Small intestine (tissue), 7 donors: ENCODE measurements at regions not wholly inside any gene's neighbourhood (a gene's known extent, or its start where the extent isn't known, plus 50 kb on each side); places are given as distances from the start of the nearest gene placed in this dataset.
"Not testable (repeated sequence)": the region's sequence is repeated elsewhere in the genome, so short reads cannot be mapped to it uniquely, and the experiment has no call there.

ENCODE experiments used
- DNase-seq, 2 donors: peaks; one replicate each; pipeline versions ENCODE4 v3.0.0 to v3.0.0-alpha.2; 2013
- FAIRE-seq: peaks from 2 replicates; lab custom pipeline; 2012; peaks lifted over from hg19 to GRCh38; lab: Jason Lieb, UNC
- H3K27ac ChIP-seq, 3 donors: one replicate each; pipeline ENCODE4 v1.5.1; 2013; ENCODE audit warnings: low read length in 2 of 3, mild to moderate bottlenecking in 2 of 3, control low read depth in 1 of 3, inconsistent platforms in 1 of 3, low read depth in 1 of 3, moderate library complexity in 1 of 3
- H3K27me3 ChIP-seq, 3 donors: one replicate each; pipeline ENCODE4 v1.6.1; 2013; ENCODE audit warnings: low read length in 3 of 3, inconsistent platforms in 1 of 3; ENCODE audit not compliant: control insufficient read depth in 3 of 3, insufficient read depth in 3 of 3
- H3K36me3 ChIP-seq, 3 donors: one replicate each; pipeline ENCODE4 v1.6.1; 2013; ENCODE audit warnings: low read length in 3 of 3, inconsistent platforms in 1 of 3, low read depth in 1 of 3, mild to moderate bottlenecking in 1 of 3, moderate library complexity in 1 of 3; ENCODE audit not compliant: control insufficient read depth in 3 of 3, insufficient read depth in 2 of 3
- H3K4me1 ChIP-seq, 3 donors: one replicate each; pipeline ENCODE4 v1.6.1; 2013; ENCODE audit warnings: low read length in 2 of 3, inconsistent platforms in 1 of 3, low read depth in 1 of 3, mild to moderate bottlenecking in 1 of 3, moderate library complexity in 1 of 3; ENCODE audit not compliant: control insufficient read depth in 3 of 3, insufficient read depth in 2 of 3
- H3K4me3 ChIP-seq, 3 donors: one replicate each; pipeline ENCODE4 v1.5.1; 2013; ENCODE audit warnings: low read length in 3 of 3, control low read depth in 1 of 3, inconsistent platforms in 1 of 3, low read depth in 1 of 3, mild to moderate bottlenecking in 1 of 3, moderate library complexity in 1 of 3
- H3K9me3 ChIP-seq, 2 donors: one replicate each; pipeline ENCODE4 v1.6.1; 2013; ENCODE audit warnings: low read depth in 1 of 2, low read length in 1 of 2; ENCODE audit not compliant: control insufficient read depth in 2 of 2, insufficient read depth in 1 of 2
- WGBS, 3 donors: extraction: QIAGEN DNeasy Blood & Tissue Kit; methylation state at CpG; one replicate each; pipeline ENCODE4 v1.1.7; 2013; 5-methylcytosine and 5-hydroxymethylcytosine counted together
- donor health status: healthy with polysubstance abuse.
- donor health status: control.
- donor health status: control.
- donor health status: Bipolar disorder and iron deficiency.
- donor health status: healthy.

- H3K9me3 ChIP-seq, FAIRE-seq, H3K27ac ChIP-seq, H3K4me3 ChIP-seq, H3K36me3 ChIP-seq, H3K4me1 ChIP-seq, DNase-seq, H3K27me3 ChIP-seq: not testable (repeated sequence)
- WGBS, 3 donors: 85 to 90% (median 90%) methylated on average over 3 of the region's 3 CpGs
Observed at GRCh38 chr5:54787910-54788309, 197.5 kb downstream of the ESM1 start.

GRCh38 chr5:54785729-54786591 lies 199.4 kb downstream of the ESM1 start:
- H3K4me3 ChIP-seq: no peak overlapping the region
- no peaks in the 10 kb centered on the region for H3K27me3 ChIP-seq
- FAIRE-seq: no peak
- WGBS, 3 donors: 52 to 57% (median 55%) methylated on average over 9 of the region's 9 CpGs
- no peak for DNase-seq
- H3K4me1 ChIP-seq: no peaks in the 10 kb centered on the region
- no peak overlapping the region for H3K27ac ChIP-seq
- H3K36me3 ChIP-seq: no peaks in the 10 kb centered on the region
- no peaks in the 10 kb centered on the region for H3K9me3 ChIP-seq

- WGBS, 3 donors: 87 to 95% (median 88%) methylated on average over 2 of the region's 2 CpGs
- H3K4me3 ChIP-seq: no peak overlapping the region
- no peaks in the 10 kb centered on the region for H3K4me1 ChIP-seq
- no peak overlapping the region for H3K27ac ChIP-seq
- DNase-seq (no peak), FAIRE-seq (no peak)
- H3K36me3 ChIP-seq: no peaks in the 10 kb centered on the region
- H3K27me3 ChIP-seq: no peaks in the 10 kb centered on the region
- H3K9me3 ChIP-seq: no peaks in the 10 kb centered on the region
Observed at GRCh38 chr5:54778783-54779182, 206.6 kb downstream of the ESM1 start.

- no peak overlapping the region for H3K4me3 ChIP-seq
- H3K27ac ChIP-seq: no peak overlapping the region
- no peak for DNase-seq
- H3K9me3 ChIP-seq: no peaks in the 10 kb centered on the region
- H3K27me3 ChIP-seq: no peaks in the 10 kb centered on the region
- H3K36me3 ChIP-seq: no peaks in the 10 kb centered on the region
- no peaks in the 10 kb centered on the region for H3K4me1 ChIP-seq
- FAIRE-seq: no peak
Observed at GRCh38 chr5:54775645-54776044, 209.7 kb downstream of the ESM1 start.

GRCh38 chr5:54774281-54775170 lies 210.9 kb downstream of the ESM1 start:
- H3K4me3 ChIP-seq: no peak overlapping the region
- FAIRE-seq (no peak), DNase-seq (peak; percentile 34 to 47)
- 36 to 59% (median 57%) methylated on average over 10 of the region's 10 CpGs for WGBS, 3 donors
- no peak overlapping the region for H3K27ac ChIP-seq
- H3K27me3 ChIP-seq: peaks cover 0 to 2% (median 0%) of the 10 kb centered on the region in 3 donors
- no peaks in the 10 kb centered on the region for H3K4me1 ChIP-seq
- H3K9me3 ChIP-seq: no peaks in the 10 kb centered on the region
- H3K36me3 ChIP-seq: no peaks in the 10 kb centered on the region

- FAIRE-seq: no peak
- no peak overlapping the region for H3K4me3 ChIP-seq
- 87 to 90% (median 88%) methylated on average over 2 of the region's 2 CpGs for WGBS, 3 donors
- H3K9me3 ChIP-seq: no peaks in the 10 kb centered on the region
- H3K27ac ChIP-seq: no peak overlapping the region
- H3K36me3 ChIP-seq: no peaks in the 10 kb centered on the region
- no peaks in the 10 kb centered on the region for H3K4me1 ChIP-seq
- H3K27me3 ChIP-seq: peaks cover 0 to 2% (median 0%) of the 10 kb centered on the region in 3 donors
- DNase-seq: no peak
Observed at GRCh38 chr5:54772684-54773083, 212.7 kb downstream of the ESM1 start.

GRCh38 chr5:54772231-54772630 lies 213.2 kb downstream of the ESM1 start:
- H3K9me3 ChIP-seq: no peaks in the 10 kb centered on the region
- no peaks in the 10 kb centered on the region for H3K4me1 ChIP-seq
- DNase-seq (no peak), FAIRE-seq (no peak)
- no peak overlapping the region for H3K27ac ChIP-seq
- WGBS, 3 donors: 68 to 86% (median 76%) methylated on average over 3 of the region's 3 CpGs
- no peak overlapping the region for H3K4me3 ChIP-seq
- H3K27me3 ChIP-seq: peaks cover 0 to 2% (median 0%) of the 10 kb centered on the region in 3 donors
- no peaks in the 10 kb centered on the region for H3K36me3 ChIP-seq

- no peaks in the 10 kb centered on the region for H3K36me3 ChIP-seq
- H3K27me3 ChIP-seq: peaks cover 0 to 2% (median 0%) of the 10 kb centered on the region in 3 donors
- DNase-seq (no peak), FAIRE-seq (no peak)
- no peaks in the 10 kb centered on the region for H3K9me3 ChIP-seq
- no peak overlapping the region for H3K27ac ChIP-seq
- 88 to 100% (median 98%) methylated on average over 1 of the region's 1 CpG for WGBS, 3 donors
- no peaks in the 10 kb centered on the region for H3K4me1 ChIP-seq
- H3K4me3 ChIP-seq: no peak overlapping the region
Observed at GRCh38 chr5:54769746-54770145, 215.6 kb downstream of the ESM1 start.
